ENCODE measurements at regions not wholly inside any gene's neighbourhood (a gene's known extent, or its start where the extent isn't known, plus 50 kb on each side); places are given as distances from the start of the nearest gene placed in this dataset.

GRCh38 chr6:142635130-142635529, 309.8 kb downstream of the HIVEP2 start:
- TF ChIP-seq WRNIP1 (IDR thresholded peaks at IDR 0.05; ENCODE audit: borderline replicate concordance, low read depth, low read length) (no peak), MTA2 (IDR thresholded peaks at IDR 0.05; ENCODE audit: low read depth) (no peak), USF1 (IDR thresholded peaks at IDR 0.05; ENCODE audit: borderline replicate concordance, extremely low read length, insufficient read depth, low read depth, low read length) (no peak), CTCF (IDR thresholded peaks at IDR 0.05 in 2 of 3, conservative IDR thresholded peaks at IDR 0.05 in 1 of 3; ENCODE audit: control insufficient read depth in 2 of 3, extremely low read depth in 1 of 3, insufficient read depth in 1 of 3, low read depth in 3 of 3, low read length in 3 of 3) (no peak), MEF2A (IDR thresholded peaks at IDR 0.05; ENCODE audit: insufficient read depth, low read depth, low read length) (no peak), CHD2 (IDR thresholded peaks at IDR 0.05; ENCODE audit: borderline replicate concordance, low read depth, low read length) (no peak)

All from GM12878 (cell line).